HUDEP-2 (cell line): ENCODE measurements at regions not wholly inside any gene's neighbourhood (a gene's known extent, or its start where the extent isn't known, plus 50 kb on each side); places are given as distances from the start of the nearest gene placed in this dataset.

Experiments
- DNase-seq, 76 experiments: peaks; one replicate each; lab custom pipeline; 2025; ENCODE audit not compliant: unreplicated experiment in 76 of 76; lab: John Stamatoyannopoulos, UW

DNA sequence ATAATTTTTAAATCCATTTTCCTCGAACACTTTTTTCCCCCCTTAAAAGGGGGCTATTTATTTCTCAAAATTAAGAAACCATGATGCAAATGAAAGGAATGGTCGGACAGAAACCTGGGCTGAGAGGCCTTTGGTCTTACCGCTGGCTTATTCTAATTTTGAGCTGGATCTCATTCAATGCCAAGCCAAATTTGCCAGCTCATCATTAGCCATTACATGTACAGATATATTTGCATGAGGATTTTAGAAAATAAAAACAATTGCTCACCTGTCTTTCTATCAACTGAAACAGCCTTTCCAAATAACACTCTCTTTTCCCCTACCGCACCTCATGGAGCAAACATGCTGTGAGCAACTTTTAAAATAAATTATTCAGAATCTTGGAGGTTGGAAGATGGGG is 219.5 kb upstream of the DTNBP1 start:
- no peak for DNase-seq

DNA sequence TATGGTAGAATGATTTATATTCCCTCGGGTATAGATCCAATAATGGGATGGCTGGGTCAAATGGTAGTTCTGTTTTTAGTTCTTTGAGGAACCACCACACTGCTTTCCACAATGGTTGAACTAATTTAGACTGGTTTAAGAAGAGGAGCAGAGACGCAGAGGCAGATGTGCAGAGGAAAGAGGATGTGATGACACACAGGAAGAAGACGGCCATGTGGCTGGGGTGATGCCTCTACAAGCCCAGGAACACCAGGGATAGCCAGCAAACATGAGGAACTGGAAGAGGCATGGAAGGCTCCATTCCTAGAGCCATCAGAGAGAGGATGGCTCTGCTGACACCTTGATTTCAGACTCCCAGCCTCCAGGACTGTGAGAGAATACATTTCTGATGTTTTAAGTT is 218.3 kb upstream of the DTNBP1 start:
- no peak for DNase-seq

GRCh38 chr6:15880262-15880973 is 217.6 kb upstream of the DTNBP1 start:
- no peak for DNase-seq

- peak in 39 of 76 experiments; percentile 3 to 78 (median 29) for DNase-seq
These were observed 216.8 kb upstream of the DTNBP1 start for GRCh38 chr6:15879371-15880261.

DNA sequence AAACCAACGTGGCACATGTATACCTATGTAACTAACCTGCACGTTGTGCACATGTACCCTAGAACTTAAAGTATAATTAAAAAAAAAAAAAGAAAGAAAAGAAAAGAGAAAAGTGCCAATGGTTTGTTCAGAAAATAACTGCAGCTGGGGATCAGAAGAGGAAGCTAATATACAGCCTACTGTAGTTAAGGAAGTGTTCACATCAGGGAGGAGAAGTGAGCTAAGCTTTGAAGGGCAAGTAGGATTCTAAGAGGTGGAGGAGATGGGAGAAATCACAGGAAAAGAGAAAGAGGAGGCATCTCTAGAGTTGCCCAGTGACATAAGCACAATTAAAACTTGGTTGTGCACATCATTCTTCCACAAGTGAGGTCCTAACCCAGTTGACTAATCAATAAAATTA is 214.4 kb upstream of the DTNBP1 start:
- DNase-seq: no peak

GRCh38 chr6:15876406-15876805 is 213.6 kb upstream of the DTNBP1 start:
- no peak for DNase-seq

DNA sequence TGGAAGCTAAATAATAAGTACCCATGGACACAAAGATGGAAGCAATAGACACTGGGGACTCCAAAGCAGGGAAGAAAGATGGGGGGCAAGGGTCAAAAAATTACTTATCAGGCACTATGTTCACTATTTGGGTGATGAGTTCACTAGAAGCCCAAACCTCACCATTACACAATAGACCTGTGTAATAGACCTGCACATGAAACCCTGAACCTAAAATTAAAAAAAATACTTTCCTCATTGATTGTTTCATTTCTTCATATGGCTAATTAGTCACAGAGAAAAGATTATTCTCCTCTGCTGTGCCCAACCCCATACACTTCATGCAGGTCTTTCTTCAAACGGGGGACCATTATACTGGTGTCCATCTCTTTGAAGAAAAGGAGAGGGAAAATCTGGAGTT is 213.0 kb upstream of the DTNBP1 start:
- DNase-seq: no peak

GRCh38 chr6:15874821-15875220 is 212.0 kb upstream of the DTNBP1 start:
- DNase-seq: no peak

GRCh38 chr6:15874326-15874725 is 211.5 kb upstream of the DTNBP1 start:
- DNase-seq: no peak

GRCh38 chr6:15872241-15873103 is 209.6 kb upstream of the DTNBP1 start:
- DNase-seq: no peak

GRCh38 chr6:15871276-15871675 is 208.4 kb upstream of the DTNBP1 start:
- DNase-seq: no peak

- no peak for DNase-seq
These were observed 207.7 kb upstream of the DTNBP1 start for GRCh38 chr6:15870333-15871043.

GRCh38 chr6:15864708-15865062 is 201.9 kb upstream of the DTNBP1 start:
- no peak for DNase-seq

GRCh38 chr6:15864038-15864707 is 201.3 kb upstream of the DTNBP1 start:
- no peak for DNase-seq

GRCh38 chr6:15862810-15863209 is 200.0 kb upstream of the DTNBP1 start:
- DNase-seq: no peak

- no peak for DNase-seq
These were observed 198.7 kb upstream of the DTNBP1 start for GRCh38 chr6:15861486-15861885.

GRCh38 chr6:15854826-15855710 is 192.2 kb upstream of the DTNBP1 start:
- DNase-seq: no peak

DNA sequence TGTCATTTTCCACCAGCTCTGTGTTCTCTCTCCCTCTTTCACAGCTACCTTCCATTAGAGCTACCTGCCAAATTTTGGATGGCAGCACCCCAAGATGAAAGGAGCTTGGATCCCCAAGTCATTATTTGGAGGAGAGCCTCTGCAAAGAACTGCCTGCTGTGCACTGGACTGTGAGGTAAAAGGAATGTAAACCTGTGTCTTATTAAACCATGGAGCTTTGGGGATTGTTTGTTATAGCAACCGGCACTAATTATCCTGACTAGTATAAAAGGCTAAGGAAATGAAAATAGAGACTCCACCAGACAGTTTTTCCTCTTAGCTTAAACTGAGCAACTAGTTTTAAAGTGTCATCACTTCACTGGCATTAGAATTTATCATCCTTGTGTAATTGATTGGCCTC is 191.6 kb upstream of the DTNBP1 start:
- DNase-seq: no peak

DNA sequence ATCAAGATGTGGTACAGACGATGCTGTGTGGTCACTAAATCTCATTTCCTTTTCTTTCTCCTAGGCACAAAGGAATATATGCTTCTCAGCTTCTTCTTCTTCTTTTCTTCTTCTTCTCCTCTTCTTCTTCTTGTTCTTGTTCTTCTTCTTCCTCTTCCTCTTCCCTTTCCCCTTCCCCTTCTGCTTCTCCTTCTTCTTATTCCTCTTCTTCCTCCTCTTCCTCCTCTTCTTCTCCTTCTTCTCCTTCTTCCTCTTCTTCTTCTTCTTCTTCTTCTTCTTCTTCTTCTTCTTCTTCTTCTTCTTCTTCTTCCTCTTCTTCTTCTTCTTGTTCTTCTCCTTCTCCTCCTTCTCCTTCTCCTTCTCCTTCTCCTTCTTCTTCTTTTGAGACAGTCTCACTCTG is 190.4 kb upstream of the DTNBP1 start:
- DNase-seq: no peak
